ENCODE measurements at regions not wholly inside any gene's neighbourhood (a gene's known extent, or its start where the extent isn't known, plus 50 kb on each side); places are given as distances from the start of the nearest gene placed in this dataset.

DNA sequence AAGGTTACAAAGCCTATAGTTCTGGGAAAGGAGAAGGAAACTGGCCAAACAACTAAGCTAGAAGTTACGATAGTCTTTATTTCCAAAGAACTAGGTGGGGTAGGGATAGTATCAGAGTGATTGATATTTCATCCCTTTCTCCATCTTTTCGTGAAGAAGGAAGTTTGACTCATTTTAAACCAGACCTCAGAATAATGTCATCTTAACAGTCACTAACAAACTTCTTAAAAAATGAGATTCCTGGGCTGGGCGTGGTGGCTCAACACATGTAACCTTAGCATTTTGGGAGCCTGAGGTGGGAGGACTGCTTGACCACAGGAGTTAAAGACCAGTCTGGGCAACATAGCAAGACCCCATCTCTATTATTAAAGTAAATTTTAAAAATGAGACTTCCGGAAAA, 69.4 kb downstream of the ARL4A start:
- H3K4me1 ChIP-seq (ENCODE audit: insufficient read depth, low read length), result no peaks in the 10 kb centered on the region
- DNase-seq (no peak), ATAC-seq (ENCODE audit: insufficient read depth, low read depth) (no peak)
- H3K27me3 ChIP-seq (ENCODE audit: insufficient read depth, low read length, poor library complexity), result no peaks in the 10 kb centered on the region
- no peak overlapping the region for H2AFZ ChIP-seq (ENCODE audit: low read depth, low read length)
- H4K20me1 ChIP-seq (ENCODE audit: insufficient read depth, low read length), result no peaks in the 10 kb centered on the region
- no peaks in the 10 kb centered on the region for H3K36me3 ChIP-seq (ENCODE audit: insufficient read depth, low read length)
- H3K9me3 ChIP-seq (ENCODE audit: insufficient read depth, low read length, severe bottlenecking), result no peaks in the 10 kb centered on the region
- H3K4me3 ChIP-seq (ENCODE audit: low read depth in 1 of 2, low read length in 2 of 2), result no peak overlapping the region
- H3K27ac ChIP-seq (ENCODE audit: low read length), result no peak overlapping the region
- H3K79me2 ChIP-seq (ENCODE audit: insufficient read depth, low read length), result no peaks in the 10 kb centered on the region
- no peak overlapping the region for H3K4me2 ChIP-seq (ENCODE audit: insufficient read depth, low read length)
- no peak for TF ChIP-seq EZH2 (IDR thresholded peaks at IDR 0.05; ENCODE audit: borderline replicate concordance, low read depth, low read length, severe bottlenecking)
- TF ChIP-seq, protein P1, sequence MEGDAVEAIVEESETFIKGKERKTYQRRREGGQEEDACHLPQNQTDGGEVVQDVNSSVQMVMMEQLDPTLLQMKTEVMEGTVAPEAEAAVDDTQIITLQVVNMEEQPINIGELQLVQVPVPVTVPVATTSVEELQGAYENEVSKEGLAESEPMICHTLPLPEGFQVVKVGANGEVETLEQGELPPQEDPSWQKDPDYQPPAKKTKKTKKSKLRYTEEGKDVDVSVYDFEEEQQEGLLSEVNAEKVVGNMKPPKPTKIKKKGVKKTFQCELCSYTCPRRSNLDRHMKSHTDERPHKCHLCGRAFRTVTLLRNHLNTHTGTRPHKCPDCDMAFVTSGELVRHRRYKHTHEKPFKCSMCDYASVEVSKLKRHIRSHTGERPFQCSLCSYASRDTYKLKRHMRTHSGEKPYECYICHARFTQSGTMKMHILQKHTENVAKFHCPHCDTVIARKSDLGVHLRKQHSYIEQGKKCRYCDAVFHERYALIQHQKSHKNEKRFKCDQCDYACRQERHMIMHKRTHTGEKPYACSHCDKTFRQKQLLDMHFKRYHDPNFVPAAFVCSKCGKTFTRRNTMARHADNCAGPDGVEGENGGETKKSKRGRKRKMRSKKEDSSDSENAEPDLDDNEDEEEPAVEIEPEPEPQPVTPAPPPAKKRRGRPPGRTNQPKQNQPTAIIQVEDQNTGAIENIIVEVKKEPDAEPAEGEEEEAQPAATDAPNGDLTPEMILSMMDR (IDR thresholded peaks at IDR 0.05; ENCODE audit: borderline replicate concordance, extremely low read depth, low read length, poor library complexity, severe bottlenecking), result no peak
- no peak overlapping the region for H3K9ac ChIP-seq (ENCODE audit: low read depth, low read length)

DNA sequence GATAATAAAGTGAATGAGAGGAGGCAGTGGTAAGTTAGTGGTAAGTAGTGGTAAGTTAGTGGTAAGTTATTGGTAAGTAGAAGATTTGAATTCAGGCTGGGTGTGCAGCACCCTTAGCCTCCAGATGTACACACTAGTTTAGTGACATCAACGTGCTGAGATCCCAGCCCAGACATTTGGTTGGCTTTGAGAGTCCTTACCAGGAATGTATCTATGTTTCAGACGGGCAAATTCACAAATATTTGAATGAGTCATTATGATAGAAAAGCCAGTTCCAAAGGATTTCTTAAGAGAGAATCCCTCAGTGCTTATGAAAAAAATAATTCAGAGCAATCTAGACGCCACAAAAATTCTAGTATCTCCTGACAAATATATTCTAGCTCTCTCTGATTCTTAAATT, 70.0 kb downstream of the ARL4A start:
- H3K9ac ChIP-seq (ENCODE audit: low read depth, low read length), result no peak overlapping the region
- H3K4me2 ChIP-seq (ENCODE audit: insufficient read depth, low read length), result no peak overlapping the region
- no peaks in the 10 kb centered on the region for H4K20me1 ChIP-seq (ENCODE audit: insufficient read depth, low read length)
- no peak for TF ChIP-seq EZH2 (IDR thresholded peaks at IDR 0.05; ENCODE audit: borderline replicate concordance, low read depth, low read length, severe bottlenecking)
- TF ChIP-seq, protein P1 (IDR thresholded peaks at IDR 0.05; ENCODE audit: borderline replicate concordance, extremely low read depth, low read length, poor library complexity, severe bottlenecking), result no peak
- no peaks in the 10 kb centered on the region for H3K36me3 ChIP-seq (ENCODE audit: insufficient read depth, low read length)
- H3K79me2 ChIP-seq (ENCODE audit: insufficient read depth, low read length), result no peaks in the 10 kb centered on the region
- ATAC-seq (ENCODE audit: insufficient read depth, low read depth), result no peak
- no peak overlapping the region for H3K4me3 ChIP-seq (ENCODE audit: low read depth in 1 of 2, low read length in 2 of 2)
- H3K27ac ChIP-seq (ENCODE audit: low read length), result no peak overlapping the region
- no peaks in the 10 kb centered on the region for H3K4me1 ChIP-seq (ENCODE audit: insufficient read depth, low read length)
- H2AFZ ChIP-seq (ENCODE audit: low read depth, low read length), result no peak overlapping the region
- H3K9me3 ChIP-seq (ENCODE audit: insufficient read depth, low read length, severe bottlenecking), result no peaks in the 10 kb centered on the region
- DNase-seq, result no peak
- no peaks in the 10 kb centered on the region for H3K27me3 ChIP-seq (ENCODE audit: insufficient read depth, low read length, poor library complexity)

DNA sequence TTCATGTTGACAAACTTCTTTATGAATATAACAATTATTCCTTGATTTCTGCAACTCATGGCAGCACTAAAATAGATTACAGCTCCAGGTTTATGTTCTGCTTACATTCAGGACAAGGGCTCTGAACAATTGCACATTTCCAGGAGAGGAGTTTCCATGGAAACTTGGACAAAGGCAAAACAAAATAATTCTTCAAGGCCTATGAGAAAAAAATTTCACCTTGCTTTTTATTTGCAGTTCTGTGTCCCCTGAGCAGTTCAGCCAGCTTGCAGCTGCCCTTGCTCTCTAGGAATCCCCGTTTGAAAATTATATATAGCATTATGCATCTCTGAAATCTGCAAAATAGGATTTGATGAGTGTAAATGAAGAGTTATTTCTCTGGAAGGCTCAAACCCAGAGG, 71.7 kb downstream of the ARL4A start:
- no peak for DNase-seq

More for the DNA sequence above, 71.7 kb downstream of the ARL4A start:
- no peak for ATAC-seq (ENCODE audit: insufficient read depth, low read depth)
- Histone ChIP-seq H3K9ac (ENCODE audit: low read depth, low read length) (no peak overlapping the region), H3K27ac (ENCODE audit: low read length) (no peak overlapping the region), H3K4me3 (ENCODE audit: low read depth in 1 of 2, low read length in 2 of 2) (no peak overlapping the region), H3K9me3 (ENCODE audit: insufficient read depth, low read length, severe bottlenecking) (no peaks in the 10 kb centered on the region), H4K20me1 (ENCODE audit: insufficient read depth, low read length) (no peaks in the 10 kb centered on the region), H3K79me2 (ENCODE audit: insufficient read depth, low read length) (no peaks in the 10 kb centered on the region), H3K4me2 (ENCODE audit: insufficient read depth, low read length) (no peak overlapping the region), H3K4me1 (ENCODE audit: insufficient read depth, low read length) (no peaks in the 10 kb centered on the region), H2AFZ (ENCODE audit: low read depth, low read length) (no peak overlapping the region), H3K27me3 (ENCODE audit: insufficient read depth, low read length, poor library complexity) (no peaks in the 10 kb centered on the region), H3K36me3 (ENCODE audit: insufficient read depth, low read length) (no peaks in the 10 kb centered on the region)
- no peak for TF ChIP-seq EZH2 (IDR thresholded peaks at IDR 0.05; ENCODE audit: borderline replicate concordance, low read depth, low read length, severe bottlenecking)
- TF ChIP-seq, protein P1 (IDR thresholded peaks at IDR 0.05; ENCODE audit: borderline replicate concordance, extremely low read depth, low read length, poor library complexity, severe bottlenecking), result no peak

Measured in DND-41 (cell line).